HG03045 (cell line): ENCODE measurements at regions not wholly inside any gene's neighbourhood (a gene's known extent, or its start where the extent isn't known, plus 50 kb on each side); places are given as distances from the start of the nearest gene placed in this dataset.

Experiments used
- ATAC-seq: cut with Tn5 transposase; IDR thresholded peaks from one replicate; pipeline ENCODE4 v1.9.1; 2021; ENCODE audit warnings: mild to moderate bottlenecking, moderate library complexity; ENCODE audit not compliant: unreplicated experiment

DNA sequence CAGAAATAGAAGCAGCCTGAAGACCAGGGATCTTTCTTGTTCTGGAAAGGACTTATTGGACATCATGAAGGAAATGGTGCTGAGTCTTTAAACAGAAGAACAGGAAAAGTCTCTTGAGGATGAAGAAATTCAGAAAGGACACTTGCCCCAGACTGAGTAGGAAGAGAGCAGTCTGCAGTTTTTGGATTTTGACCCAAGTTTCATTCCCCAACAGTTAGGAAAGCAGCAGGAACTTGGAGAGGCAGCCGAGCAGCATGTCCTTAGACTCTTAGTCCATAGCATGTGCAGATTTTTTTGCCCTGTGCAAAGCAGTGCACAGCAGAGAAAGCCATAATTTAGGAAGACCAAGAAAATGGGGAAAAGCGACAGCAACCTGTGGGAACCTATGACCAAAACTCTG is 927.2 kb upstream of the AUTS2 start:
- ATAC-seq, result no peak

- ATAC-seq, result no peak
These were observed 926.6 kb upstream of the AUTS2 start for GRCh38 chr7:68671671-68672070.

- no peak for ATAC-seq
These were observed 923.4 kb upstream of the AUTS2 start for GRCh38 chr7:68674826-68675225.

DNA sequence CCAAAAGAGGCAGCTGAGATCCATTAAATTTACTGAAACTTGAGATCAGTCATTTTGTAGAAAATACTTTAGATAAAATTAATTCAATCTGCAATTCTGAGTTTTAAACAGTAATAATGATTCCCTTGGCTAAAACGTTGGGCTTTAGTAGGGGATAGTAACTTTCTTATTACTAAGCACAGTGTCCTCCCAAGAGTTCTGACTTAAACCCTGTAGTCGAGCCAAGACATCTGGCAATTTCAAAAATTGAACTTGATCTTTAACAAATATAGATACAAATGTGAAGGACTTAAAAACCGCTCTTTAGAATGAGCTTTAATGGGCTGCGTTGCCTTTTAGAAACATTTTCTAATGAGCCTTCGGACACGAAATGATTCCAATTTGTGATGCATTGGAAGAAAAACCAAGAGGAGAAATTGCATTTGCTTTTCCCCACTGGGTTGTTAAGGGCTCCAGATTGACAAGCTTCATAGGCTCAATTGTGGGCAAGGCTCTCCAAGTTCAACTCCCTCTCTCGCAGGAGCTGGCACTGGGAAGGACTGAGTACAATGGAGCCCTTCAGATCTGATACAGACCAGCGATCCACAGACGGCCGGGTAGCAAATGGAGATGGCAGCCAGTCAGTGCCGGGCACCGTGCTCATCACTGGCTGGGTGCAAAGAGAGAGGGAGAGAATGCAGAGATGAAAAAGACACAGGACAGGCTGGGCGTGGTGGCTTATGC is 921.3 kb upstream of the AUTS2 start:
- ATAC-seq, result no peak

- no peak for ATAC-seq
These were observed 920.1 kb upstream of the AUTS2 start for GRCh38 chr7:68678196-68678595.

GRCh38 chr7:68679459-68680234 is 918.6 kb upstream of the AUTS2 start:
- ATAC-seq, result no peak

DNA sequence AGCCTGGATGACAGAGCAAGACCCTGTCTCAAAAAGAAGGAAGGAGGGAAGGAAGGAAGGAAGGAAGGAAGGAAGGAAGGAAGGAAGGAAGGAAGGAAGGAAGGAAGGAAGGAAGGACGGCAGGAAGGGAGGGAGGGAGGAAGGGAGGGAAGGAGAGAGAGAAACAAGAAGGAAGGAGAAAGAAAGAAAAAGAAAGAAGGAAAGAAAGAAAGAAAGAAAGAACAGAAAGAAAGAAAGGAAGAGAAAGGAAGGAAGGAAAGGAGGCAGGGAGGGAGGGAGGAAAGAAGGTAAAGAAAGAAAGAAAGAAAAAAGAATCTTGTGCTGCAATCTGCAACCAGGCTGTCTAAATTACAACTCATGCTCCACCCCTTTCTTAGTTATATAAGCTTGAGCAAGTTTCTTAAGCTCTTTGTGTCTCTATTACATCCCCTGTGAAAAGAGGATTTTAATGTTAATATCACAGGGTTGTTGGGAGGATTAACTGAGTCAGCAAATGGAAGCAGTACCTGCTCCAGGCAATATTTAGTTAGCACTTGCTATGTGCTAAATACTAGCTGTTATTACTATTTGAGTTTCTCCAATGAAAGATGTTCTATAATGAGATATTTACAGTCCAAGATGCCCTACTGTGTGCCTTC is 917.9 kb upstream of the AUTS2 start:
- no peak for ATAC-seq

GRCh38 chr7:68682910-68683309 is 915.4 kb upstream of the AUTS2 start:
- ATAC-seq, result no peak

DNA sequence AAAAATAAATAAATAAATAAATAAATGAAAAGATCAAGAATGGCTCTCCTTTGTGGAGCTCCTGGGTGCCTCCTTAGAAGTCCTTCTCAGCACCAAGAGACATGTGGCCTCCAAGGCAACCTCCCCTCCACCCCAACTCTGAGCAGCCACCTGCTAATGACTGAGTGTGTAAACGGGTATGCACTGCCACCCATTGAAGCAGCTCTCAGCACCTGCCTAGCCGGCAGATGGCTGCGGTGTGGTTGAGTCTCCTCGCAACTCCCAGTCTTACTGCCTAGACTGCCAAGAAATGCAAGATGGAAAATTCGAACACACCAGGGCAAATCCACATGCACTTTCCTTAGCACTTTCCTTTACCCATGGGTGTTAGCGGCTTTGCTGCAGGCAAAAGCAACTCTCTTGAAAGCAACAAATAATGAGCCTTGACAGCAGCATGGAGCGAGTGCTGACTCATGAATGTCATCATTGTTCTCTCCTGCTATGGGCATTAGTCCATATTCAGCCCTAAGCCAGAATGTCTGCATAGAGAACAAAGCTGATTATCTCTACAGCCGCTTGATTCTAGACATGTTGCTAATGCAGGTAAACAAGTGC is 913.9 kb upstream of the AUTS2 start:
- no peak for ATAC-seq

- ATAC-seq, result no peak
These were observed 913.3 kb upstream of the AUTS2 start for GRCh38 chr7:68684996-68685395.

DNA sequence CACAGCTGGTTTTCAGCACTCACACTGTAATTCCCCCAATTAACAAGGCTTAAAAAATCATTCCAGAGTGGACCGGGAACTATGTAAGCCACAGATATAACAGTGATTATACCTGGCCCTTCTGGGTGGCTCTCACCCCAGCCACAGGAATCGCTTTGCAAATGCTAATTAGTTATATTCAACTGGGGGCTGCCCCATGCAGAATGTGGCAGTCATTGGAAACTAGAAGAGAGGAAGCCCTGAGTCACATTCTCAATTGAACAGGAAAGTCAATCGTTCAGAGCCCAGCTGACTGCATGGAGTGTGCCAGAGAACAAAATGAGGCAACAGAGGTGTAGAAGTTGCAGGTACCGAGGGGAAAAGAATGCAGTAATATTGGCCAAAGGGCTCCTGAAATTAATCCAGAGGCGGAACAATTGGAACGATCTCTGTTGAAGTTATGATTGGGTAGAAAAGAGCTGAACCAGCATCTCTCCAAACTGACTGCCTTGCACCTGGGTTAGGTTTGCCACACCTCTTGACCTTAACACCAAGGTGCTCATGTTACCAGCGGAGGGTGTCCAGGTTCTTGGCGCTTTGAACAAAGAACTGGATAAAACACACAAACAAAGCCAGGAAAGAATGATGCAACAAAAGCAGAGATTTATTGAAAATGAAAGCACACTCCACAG is 909.7 kb upstream of the AUTS2 start:
- no peak for ATAC-seq

DNA sequence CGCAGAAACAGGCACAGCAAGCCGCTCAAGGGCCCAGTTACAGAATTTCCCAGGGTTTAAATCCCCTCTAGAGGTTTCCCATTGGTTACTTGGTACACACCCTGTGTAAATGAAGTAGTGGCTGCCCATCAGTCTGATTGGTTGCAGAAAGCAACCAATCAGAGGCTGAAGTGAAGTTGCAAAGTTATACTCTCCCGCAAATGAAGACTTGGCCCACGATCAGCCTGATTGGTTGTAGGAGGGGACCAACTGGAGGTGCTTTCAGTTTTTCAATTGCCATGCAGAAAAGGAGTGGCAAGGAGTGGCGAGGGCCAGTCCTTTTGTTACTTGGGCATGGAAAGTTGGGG is 909.2 kb upstream of the AUTS2 start:
- no peak for ATAC-seq

GRCh38 chr7:68691261-68692216 is 906.7 kb upstream of the AUTS2 start:
- no peak for ATAC-seq

DNA sequence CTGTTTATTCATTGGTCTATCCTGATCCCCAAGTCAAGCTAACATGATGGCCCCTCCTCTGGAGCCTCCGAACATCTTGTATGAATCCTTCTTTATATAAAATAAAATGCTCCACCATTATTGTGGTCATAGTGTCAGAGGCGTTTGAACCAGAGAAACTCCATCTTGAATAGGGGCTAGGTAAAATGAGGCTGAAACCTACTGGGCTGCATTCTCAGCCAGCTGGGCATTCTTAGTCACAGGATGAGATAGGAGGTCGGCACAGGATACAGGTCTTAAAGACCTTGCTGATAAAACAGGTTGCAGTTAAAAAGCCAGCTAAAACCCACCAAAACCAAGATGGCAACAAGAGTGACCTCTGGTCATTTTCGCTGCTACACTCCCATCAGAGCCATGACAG is 905.8 kb upstream of the AUTS2 start:
- no peak for ATAC-seq

DNA sequence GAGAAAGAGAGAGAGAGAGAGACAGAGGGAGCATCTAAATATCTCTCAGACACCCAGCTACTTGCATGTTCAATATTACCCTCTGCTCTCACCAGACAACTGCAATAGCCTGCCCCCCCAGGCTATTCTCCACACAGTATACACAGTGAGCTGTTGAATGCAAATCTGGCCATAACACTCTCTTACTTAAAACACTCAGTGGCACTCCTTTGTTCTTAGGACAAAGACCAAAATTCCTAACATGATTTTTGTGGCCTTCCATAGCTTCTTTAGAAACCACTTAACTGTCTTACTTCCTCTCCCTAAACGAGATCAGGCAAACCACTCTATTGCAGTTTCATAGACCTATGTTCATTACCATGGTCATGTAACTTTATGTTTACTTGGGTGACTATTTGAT is 903.6 kb upstream of the AUTS2 start:
- ATAC-seq, result no peak

DNA sequence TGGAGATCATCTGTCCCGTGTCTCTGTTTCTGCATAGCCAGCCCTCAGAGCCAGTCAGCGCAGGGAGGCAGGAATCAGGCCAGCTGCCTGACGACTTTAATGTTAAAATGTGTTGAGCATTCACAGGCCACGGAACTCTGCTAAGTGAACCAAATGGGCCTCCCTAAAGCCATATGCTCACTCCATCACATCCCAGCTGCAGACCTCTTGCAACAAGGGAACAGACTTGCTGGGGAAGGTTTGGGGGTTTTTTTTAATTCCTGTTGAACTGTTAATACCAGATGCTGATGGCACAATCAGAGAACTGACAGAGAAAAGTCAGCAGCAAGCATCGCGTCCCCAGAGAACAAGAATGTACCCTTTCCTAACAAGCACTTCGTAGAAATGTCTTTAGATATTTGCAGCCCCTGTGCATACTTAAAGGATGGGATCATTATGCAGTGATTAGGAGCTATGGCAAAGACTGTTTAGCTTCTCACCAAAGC is 900.4 kb upstream of the AUTS2 start:
- ATAC-seq, result no peak

DNA sequence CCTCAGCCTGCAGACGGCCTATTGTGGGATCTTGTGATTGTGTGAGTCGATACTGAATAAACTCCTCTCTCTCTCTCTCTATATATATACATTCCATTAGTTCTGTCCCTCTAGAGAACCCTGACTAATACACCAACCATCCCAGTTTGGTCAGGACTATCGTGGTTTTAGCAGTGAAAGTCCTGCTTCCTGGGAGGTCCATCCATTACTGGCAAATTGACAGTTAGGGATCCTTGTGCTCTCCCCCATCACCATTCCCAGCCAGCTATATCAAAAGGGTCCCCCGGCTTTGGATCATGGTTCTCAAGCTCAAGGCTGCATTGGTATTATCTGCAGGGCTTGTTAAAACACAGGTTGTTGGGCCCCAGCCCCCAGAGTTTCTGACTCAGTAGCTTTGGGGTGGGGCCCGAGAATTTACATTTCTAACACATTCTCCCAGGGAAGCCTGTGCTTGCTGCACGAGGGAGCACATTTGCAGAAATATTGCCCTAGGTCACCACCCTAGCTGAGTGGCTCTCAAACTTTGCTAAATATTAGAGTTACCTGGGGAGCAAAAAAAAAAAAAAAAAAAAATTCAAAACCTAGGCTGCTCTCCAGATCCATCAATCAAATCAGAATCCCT is 899.1 kb upstream of the AUTS2 start:
- no peak for ATAC-seq

- no peak for ATAC-seq
These were observed 897.9 kb upstream of the AUTS2 start for GRCh38 chr7:68700414-68700813.

GRCh38 chr7:68706291-68706690 is 892.0 kb upstream of the AUTS2 start:
- ATAC-seq, result no peak
